HEK293 (cell line): ENCODE measurements at regions not wholly inside any gene's neighbourhood (a gene's known extent, or its start where the extent isn't known, plus 50 kb on each side); places are given as distances from the start of the nearest gene placed in this dataset.

ENCODE experiments used
- CTCF ChIP-seq: fragments of 450-650 bp; formaldehyde crosslinking; IDR thresholded peaks from 2 replicates; pipeline ENCODE4 v1.5.1; 2016; ENCODE audit warnings: missing biosample characterization, missing genetic modification characterization
- REST ChIP-seq: fragments of 450-650 bp; formaldehyde crosslinking; IDR thresholded peaks from 2 replicates; pipeline ENCODE4 v1.5.1; 2016; ENCODE audit warnings: missing biosample characterization, missing genetic modification characterization
- ZNF391 ChIP-seq: fragments of 450-650 bp; formaldehyde crosslinking; IDR thresholded peaks from 2 replicates; pipeline ENCODE4 v1.5.1; 2016; ENCODE audit warnings: low read depth, missing biosample characterization, missing genetic modification characterization, borderline replicate concordance
- ZNF521 ChIP-seq: fragments of 450-650 bp; formaldehyde crosslinking; IDR thresholded peaks from 2 replicates; pipeline ENCODE4 v1.5.1; 2017; ENCODE audit warnings: missing biosample characterization, mild to moderate bottlenecking, missing genetic modification characterization
- ZNF843 ChIP-seq: fragments of 450-650 bp; formaldehyde crosslinking; IDR thresholded peaks from 2 replicates; pipeline ENCODE4 v1.5.1; 2016; ENCODE audit warnings: missing biosample characterization, missing genetic modification characterization

GRCh38 chr6:169891846-169892245 lies 140.4 kb downstream of the ERMARD start:
- no peak for TF ChIP-seq ZNF843 (tag by site-specific recombination)
- TF ChIP-seq ZNF521 (tag by site-specific recombination), result no peak
- TF ChIP-seq ZNF391 (tag by site-specific recombination), result no peak
- TF ChIP-seq CTCF (tag by site-specific recombination), result no peak
- no peak for TF ChIP-seq REST (tag by site-specific recombination)
